ENCODE measurements at regions not wholly inside any gene's neighbourhood (a gene's known extent, or its start where the extent isn't known, plus 50 kb on each side); places are given as distances from the start of the nearest gene placed in this dataset.
A peak's percentile ranks its signal among the peaks of the same experiment; 100 is the strongest.

DNA sequence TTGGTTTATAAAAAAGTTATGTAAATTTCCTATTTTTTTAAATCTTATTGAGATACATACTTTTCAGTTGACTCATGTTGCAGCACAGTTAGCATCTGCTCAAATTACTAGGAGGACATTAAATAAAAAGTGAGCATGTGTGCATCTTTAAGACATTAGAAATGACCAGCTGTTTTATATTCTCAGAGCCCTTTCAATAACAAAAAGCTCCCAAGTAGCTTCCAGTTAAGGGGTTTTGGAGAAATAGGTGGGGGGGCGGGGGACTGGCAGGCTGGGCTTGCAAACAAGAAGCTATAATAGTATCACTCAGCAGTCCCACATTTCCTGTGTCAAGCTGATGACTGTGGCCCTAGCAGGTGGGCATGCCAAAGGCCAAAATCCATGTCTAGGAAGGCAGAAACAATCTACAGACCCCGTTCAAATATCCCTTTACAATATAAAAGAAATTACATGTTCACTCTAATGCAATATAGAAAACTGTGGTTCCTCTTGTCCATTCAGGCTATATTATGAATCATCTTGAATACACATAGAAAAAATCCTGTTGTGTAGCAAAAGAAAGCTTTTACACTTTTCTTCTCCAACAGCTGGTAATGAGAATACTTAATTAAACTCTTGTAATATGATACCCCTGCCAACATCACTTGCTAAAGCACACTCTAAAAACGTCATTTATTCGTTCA, 1713.2 kb upstream of the SLC10A2 start:
- H3K23ac ChIP-seq (ENCODE audit: insufficient read length): no peak overlapping the region
- H3K4me3 ChIP-seq (ENCODE audit: extremely low read depth in 1 of 4, insufficient read depth in 2 of 4, low read depth in 3 of 4, low read length in 4 of 4): peak overlapping the region in 1 of 4 experiments; percentile 22; a peak in 2 of 8 replicates
- H2BK5ac ChIP-seq (ENCODE audit: low read depth, low read length): no peak overlapping the region
- H3K14ac ChIP-seq (ENCODE audit: insufficient read length): no peak overlapping the region
- H3K36me3 ChIP-seq (ENCODE audit: control insufficient read depth in 2 of 4, insufficient read depth in 4 of 4, low read length in 3 of 4): no peaks in the 10 kb centered on the region
- H3K4me1 ChIP-seq (replicated peaks in 1 of 4; ENCODE audit: control insufficient read depth in 3 of 4, insufficient read depth in 4 of 4, low read length in 3 of 4): peaks cover 0 to 8% (median 1%) of the 10 kb centered on the region in 4 experiments; a peak in 3 of 7 replicates
- ChIA-PET POLR2A (ENCODE audit: partially characterized antibody) (no interaction called here), CTCF (ENCODE audit: partially characterized antibody) (interaction anchor here (0.6 to 1.1 kb wide), 2 partner anchors 9 to 631 kb away, joined by 3 to 4 read pairs; no protein-coding TSS in a partner anchor)
- no peaks in the 10 kb centered on the region for H3K79me2 ChIP-seq (ENCODE audit: control insufficient read depth in 1 of 2, insufficient read depth in 2 of 2, low read length in 2 of 2)
- peak in 1 of 2 experiments; percentile 27 for DNase-seq (ENCODE audit: low read depth in 1 of 2, low spot score in 2 of 2)
- H4K91ac ChIP-seq (replicated peaks; ENCODE audit: insufficient read length, low read length): no peak overlapping the region
- H2AK5ac ChIP-seq (ENCODE audit: low read depth, low read length): no peak overlapping the region
- H3K9ac ChIP-seq (replicated peaks in 1 of 4; ENCODE audit: extremely low read depth in 1 of 4, low read depth in 3 of 4, low read length in 3 of 4): no peak overlapping the region
- no peak overlapping the region for H3K56ac ChIP-seq (replicated peaks; ENCODE audit: insufficient read length, low read depth, low read length)
- no peaks in the 10 kb centered on the region for H3K27me3 ChIP-seq (replicated peaks in 1 of 4; ENCODE audit: control insufficient read depth in 3 of 4, extremely low read depth in 1 of 4, insufficient read depth in 3 of 4, low read length in 3 of 4)
- 31% methylated on average over 4 of the region's 4 CpGs; no CpG with 5 or more reads in 1 of the 2 experiments for WGBS, 2 experiments (ENCODE audit: extremely low coverage in 1 of 2, insufficient coverage in 1 of 2, insufficient read length in 1 of 2, insufficient replicate concordance in 2 of 2, low coverage in 1 of 2, low lambda C conversion rate in 2 of 2, missing lambda C conversion rate in 1 of 2)
- no peak overlapping the region for H3K27ac ChIP-seq (ENCODE audit: low read depth, low read length)
- no peaks in the 10 kb centered on the region for H3K79me1 ChIP-seq (ENCODE audit: low read depth, low read length)
- H3K18ac ChIP-seq (ENCODE audit: extremely low read depth, low read length): no peak overlapping the region
- H2AFZ ChIP-seq (ENCODE audit: low read length): no peak overlapping the region
- H3K23me2 ChIP-seq (ENCODE audit: low read depth, low read length): peaks cover 5% of the 10 kb centered on the region; the same call in 1 of the 2 replicates
- 0 out of 2 replicates have a peak overlapping the region, but pooled peaks have one; percentile 0 for H2BK20ac ChIP-seq (ENCODE audit: low read length)
- no peak overlapping the region for H4K8ac ChIP-seq (ENCODE audit: extremely low read depth, insufficient read depth, low read length)
- no peak overlapping the region for H2BK120ac ChIP-seq (replicated peaks; ENCODE audit: low read depth, low read length)
- H2BK12ac ChIP-seq (ENCODE audit: low read depth, low read length): no peak overlapping the region
- no peak for FAIRE-seq
- H4K5ac ChIP-seq (ENCODE audit: insufficient read length, low read depth, low read length): peak overlapping the region; percentile 87
- H3K4me2 ChIP-seq (ENCODE audit: insufficient read depth in 1 of 2, low read depth in 2 of 2, low read length in 2 of 2): peak overlapping the region; percentile 12 to 18; a peak in 1 of 4 replicates
- no peak overlapping the region for H2BK15ac ChIP-seq (ENCODE audit: low read length)
- H3K4ac ChIP-seq (replicated peaks; ENCODE audit: insufficient read length, low read depth, low read length): no peak overlapping the region
- H4K20me1 ChIP-seq (replicated peaks in 1 of 2; ENCODE audit: control insufficient read depth in 1 of 2, insufficient read depth in 2 of 2, low read length in 2 of 2): no peaks in the 10 kb centered on the region
- H3K9me3 ChIP-seq (ENCODE audit: insufficient read depth in 2 of 2, low read depth in 1 of 2, low read length in 1 of 2): no peaks in the 10 kb centered on the region; a peak in 1 of 4 replicates
- TF ChIP-seq HDAC6 (IDR thresholded peaks at IDR 0.05; ENCODE audit: low read depth, low read length) (no peak), PHF8 (conservative IDR thresholded peaks at IDR 0.05; ENCODE audit: low read depth, low read length) (no peak), CREB1 (IDR thresholded peaks at IDR 0.05) (no peak), POU5F1 (IDR thresholded peaks at IDR 0.05; ENCODE audit: low read depth, low read length) (no peak), SIRT6 (IDR thresholded peaks at IDR 0.05; ENCODE audit: low read length) (no peak), POLR2AphosphoS5 (IDR thresholded peaks at IDR 0.05; ENCODE audit: low read depth, low read length) (no peak), SP2 (IDR thresholded peaks at IDR 0.05; ENCODE audit: low read length) (no peak), KDM5A (IDR thresholded peaks at IDR 0.05; ENCODE audit: low read length) (no peak), NRF1 (IDR thresholded peaks at IDR 0.05; ENCODE audit: low read depth, low read length) (no peak), SIN3A (conservative IDR thresholded peaks at IDR 0.05 in 1 of 2, IDR thresholded peaks at IDR 0.05 in 1 of 2; ENCODE audit: low read depth in 1 of 2, low read length in 2 of 2) (no peak), GTF2F1 (IDR thresholded peaks at IDR 0.05; ENCODE audit: borderline replicate concordance, low read depth, low read length) (no peak), EZH2 (IDR thresholded peaks at IDR 0.05; ENCODE audit: low read depth, low read length, severe bottlenecking) (no peak)
- TF ChIP-seq, protein P1, sequence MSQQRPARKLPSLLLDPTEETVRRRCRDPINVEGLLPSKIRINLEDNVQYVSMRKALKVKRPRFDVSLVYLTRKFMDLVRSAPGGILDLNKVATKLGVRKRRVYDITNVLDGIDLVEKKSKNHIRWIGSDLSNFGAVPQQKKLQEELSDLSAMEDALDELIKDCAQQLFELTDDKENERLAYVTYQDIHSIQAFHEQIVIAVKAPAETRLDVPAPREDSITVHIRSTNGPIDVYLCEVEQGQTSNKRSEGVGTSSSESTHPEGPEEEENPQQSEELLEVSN (IDR thresholded peaks at IDR 0.05): no peak
